ENCODE measurements at regions not wholly inside any gene's neighbourhood (a gene's known extent, or its start where the extent isn't known, plus 50 kb on each side); places are given as distances from the start of the nearest gene placed in this dataset.
"Not testable (repeated sequence)": the region's sequence is repeated elsewhere in the genome, so short reads cannot be mapped to it uniquely, and the experiment has no call there.

GRCh38 chr6:99712519-99712918 lies 105.9 kb downstream of the PRDM13 start:
- no peak overlapping the region for H2BK5ac ChIP-seq (ENCODE audit: insufficient read length, low read length)
- peaks cover 4% of the 10 kb centered on the region; the same call in 1 of the 2 replicates for H3K4me1 ChIP-seq (ENCODE audit: insufficient read depth, low read length)
- no peaks in the 10 kb centered on the region for H3K79me2 ChIP-seq (ENCODE audit: insufficient read depth, low read length)
- no peak overlapping the region for H4K91ac ChIP-seq (ENCODE audit: insufficient read length, low read depth, low read length)
- H4K5ac ChIP-seq (ENCODE audit: insufficient read length, low read depth, low read length), result no peak overlapping the region
- no peak overlapping the region for H3K27ac Mint-ChIP-seq
- no peak overlapping the region for H2BK20ac ChIP-seq (ENCODE audit: low read depth, low read length, poor library complexity, severe bottlenecking)
- H3K27me3 Mint-ChIP-seq (ENCODE audit: low read depth), result peaks cover 1% of the 10 kb centered on the region; the same call in 1 of the 2 replicates
- H3K36me3 Mint-ChIP-seq (ENCODE audit: insufficient read depth in 1 of 3, low read depth in 3 of 3), result peaks cover 0 to 2% (median 0%) of the 10 kb centered on the region in 3 experiments; a peak in 1 of 7 replicates
- no peak overlapping the region for H3K23ac ChIP-seq (ENCODE audit: insufficient read length, low read depth, low read length)
- no peak for TF ChIP-seq CTCF (conservative IDR thresholded peaks at IDR 0.05)
- H3T11ph ChIP-seq (ENCODE audit: low read length), result no peak overlapping the region
- no peak overlapping the region for H2BK120ac ChIP-seq (ENCODE audit: low read depth, low read length, poor library complexity, severe bottlenecking)
- H3K9me3 Mint-ChIP-seq, result peaks cover 3 to 6% of the 10 kb centered on the region in 2 experiments; a peak in 3 of 5 replicates
- H3K27me3 ChIP-seq (ENCODE audit: insufficient read depth, low read length), result no peaks in the 10 kb centered on the region
- no peaks in the 10 kb centered on the region for H3K23me2 ChIP-seq (ENCODE audit: insufficient read length, low read depth, low read length, poor library complexity, severe bottlenecking)
- H2AFZ ChIP-seq (ENCODE audit: low read length), result no peak overlapping the region
- H3K9ac ChIP-seq (ENCODE audit: extremely low read depth, insufficient read length, low read length), result no peak overlapping the region
- H2AK5ac ChIP-seq (ENCODE audit: insufficient read length, low read length), result no peak overlapping the region
- H4K20me1 ChIP-seq (ENCODE audit: control insufficient read depth, insufficient read depth, insufficient read length), result no peaks in the 10 kb centered on the region
- H3K79me1 ChIP-seq (ENCODE audit: insufficient read depth, low read depth, low read length, poor library complexity, severe bottlenecking), result no peaks in the 10 kb centered on the region
- H3K9me3 ChIP-seq (ENCODE audit: control insufficient read depth, low read depth, low read length), result no peaks in the 10 kb centered on the region
- no peak for DNase-seq
- H2BK12ac ChIP-seq (ENCODE audit: insufficient read length, low read depth, low read length), result no peak overlapping the region
- H3K4me2 ChIP-seq (ENCODE audit: insufficient read depth, insufficient read length, low read length), result no peak overlapping the region
- H3K18ac ChIP-seq (ENCODE audit: insufficient read length, low read depth, low read length), result no peak overlapping the region
- H3K4me1 Mint-ChIP-seq, result peaks cover 5 to 6% of the 10 kb centered on the region in 2 experiments; a peak in 3 of 4 replicates
- H2BK15ac ChIP-seq (ENCODE audit: low read depth, low read length), result no peak overlapping the region
- H3K14ac ChIP-seq (ENCODE audit: insufficient read depth, low read length), result no peak overlapping the region
- H3K27ac ChIP-seq (ENCODE audit: insufficient read length, low read depth, low read length), result no peak overlapping the region
- no CpG with 5 or more reads among the region's 3 CpGs for WGBS (ENCODE audit: extremely low coverage, insufficient read length, low lambda C conversion rate)
- no peak overlapping the region for H3K56ac ChIP-seq (ENCODE audit: insufficient read length, low read depth, low read length)
- H3K4ac ChIP-seq (ENCODE audit: low read depth, low read length), result no peak overlapping the region
- H3K4me3 Mint-ChIP-seq, result no peak overlapping the region
- H4K8ac ChIP-seq (replicated peaks; ENCODE audit: insufficient read length, low read depth, low read length), result no peak overlapping the region

- not testable (repeated sequence) for H4K8ac ChIP-seq (replicated peaks; ENCODE audit: insufficient read length, low read depth, low read length); H3K4me3 Mint-ChIP-seq
Observed at GRCh38 chr6:99722043-99722442, 115.4 kb downstream of the PRDM13 start.

More at GRCh38 chr6:99722043-99722442, 115.4 kb downstream of the PRDM13 start:
- not testable (repeated sequence) for H3K23ac ChIP-seq (ENCODE audit: insufficient read length, low read depth, low read length); H3T11ph ChIP-seq (ENCODE audit: low read length); H2AK5ac ChIP-seq (ENCODE audit: insufficient read length, low read length); H3K14ac ChIP-seq (ENCODE audit: insufficient read depth, low read length); H3K9me3 ChIP-seq (ENCODE audit: control insufficient read depth, low read depth, low read length); H3K79me1 ChIP-seq (ENCODE audit: insufficient read depth, low read depth, low read length, poor library complexity, severe bottlenecking); H2BK15ac ChIP-seq (ENCODE audit: low read depth, low read length); H3K4ac ChIP-seq (ENCODE audit: low read depth, low read length); H3K23me2 ChIP-seq (ENCODE audit: insufficient read length, low read depth, low read length, poor library complexity, severe bottlenecking); H3K36me3 Mint-ChIP-seq (ENCODE audit: insufficient read depth in 1 of 3, low read depth in 3 of 3); H3K79me2 ChIP-seq (ENCODE audit: insufficient read depth, low read length); H3K27me3 Mint-ChIP-seq (ENCODE audit: low read depth); H2BK5ac ChIP-seq (ENCODE audit: insufficient read length, low read length); H3K4me1 ChIP-seq (ENCODE audit: insufficient read depth, low read length); H2BK12ac ChIP-seq (ENCODE audit: insufficient read length, low read depth, low read length); H3K56ac ChIP-seq (ENCODE audit: insufficient read length, low read depth, low read length); H2AFZ ChIP-seq (ENCODE audit: low read length); H4K91ac ChIP-seq (ENCODE audit: insufficient read length, low read depth, low read length); H3K4me2 ChIP-seq (ENCODE audit: insufficient read depth, insufficient read length, low read length); H3K27ac Mint-ChIP-seq; H3K27me3 ChIP-seq (ENCODE audit: insufficient read depth, low read length); H4K20me1 ChIP-seq (ENCODE audit: control insufficient read depth, insufficient read depth, insufficient read length); DNase-seq; H3K18ac ChIP-seq (ENCODE audit: insufficient read length, low read depth, low read length); H4K5ac ChIP-seq (ENCODE audit: insufficient read length, low read depth, low read length); H3K9ac ChIP-seq (ENCODE audit: extremely low read depth, insufficient read length, low read length); H2BK120ac ChIP-seq (ENCODE audit: low read depth, low read length, poor library complexity, severe bottlenecking); H3K27ac ChIP-seq (ENCODE audit: insufficient read length, low read depth, low read length); H2BK20ac ChIP-seq (ENCODE audit: low read depth, low read length, poor library complexity, severe bottlenecking); H3K4me1 Mint-ChIP-seq
- peaks cover 25 to 27% of the 10 kb centered on the region in 2 experiments for H3K9me3 Mint-ChIP-seq

All from H9 (cell line).